Neuronal stem cell (in vitro differentiated cells): ENCODE measurements at regions not wholly inside any gene's neighbourhood (a gene's known extent, or its start where the extent isn't known, plus 50 kb on each side); places are given as distances from the start of the nearest gene placed in this dataset.

Experiments used
- DNase-seq: peaks from one replicate; pipeline ENCODE4 v3.0.0-alpha.2; 2013; ENCODE audit warnings: low spot score
- H2AFZ ChIP-seq: one replicate; pipeline ENCODE4 v1.6.1; 2013; ENCODE audit warnings: mild to moderate bottlenecking, low read length, inconsistent platforms
- H2AK5ac ChIP-seq: 2 replicates; pipeline ENCODE4 v1.6.1; 2013; ENCODE audit warnings: low read depth, mild to moderate bottlenecking, inconsistent platforms, low read length, moderate library complexity, mixed read lengths
- H2BK120ac ChIP-seq: 2 replicates; pipeline ENCODE4 v1.6.1; 2013; ENCODE audit warnings: low read depth, mild to moderate bottlenecking, inconsistent platforms, low read length, moderate library complexity, mixed read lengths
- H2BK12ac ChIP-seq: one replicate; pipeline ENCODE4 v1.6.1; 2013; ENCODE audit warnings: low read length, inconsistent platforms
- H2BK15ac ChIP-seq: 2 replicates; pipeline ENCODE4 v1.6.1; 2013; ENCODE audit warnings: mild to moderate bottlenecking, low read length, inconsistent platforms, mixed read lengths
- H2BK5ac ChIP-seq: one replicate; pipeline ENCODE4 v1.6.1; 2013; ENCODE audit warnings: inconsistent platforms, mild to moderate bottlenecking, low read length, moderate library complexity
- H3K14ac ChIP-seq: one replicate; pipeline ENCODE4 v1.6.1; 2013; ENCODE audit warnings: low read length, inconsistent platforms
- H3K18ac ChIP-seq: 2 replicates; pipeline ENCODE4 v1.6.1; 2013; ENCODE audit warnings: low read length, inconsistent platforms
- H3K23ac ChIP-seq: 2 replicates; pipeline ENCODE4 v1.6.1; 2013; ENCODE audit warnings: low read depth, mild to moderate bottlenecking, mixed read lengths, low read length, inconsistent platforms; ENCODE audit not compliant: poor library complexity
- H3K27ac ChIP-seq: replicated peaks from 3 replicates; pipeline ENCODE4 v1.5.1; 2013; ENCODE audit warnings: low read length, inconsistent platforms
- H3K27me3 ChIP-seq, 3 experiments: 2 replicates each; pipeline ENCODE4 v1.6.1; 2013; ENCODE audit warnings: low read length in 3 of 3, mild to moderate bottlenecking in 2 of 3, inconsistent platforms in 1 of 3, low read depth in 1 of 3, mixed read lengths in 1 of 3, moderate library complexity in 1 of 3; ENCODE audit not compliant: control insufficient read depth in 3 of 3, insufficient read depth in 3 of 3
- H3K36me3 ChIP-seq, 2 donors: replicated peaks in 1 of 2; 2 replicates each; pipeline ENCODE4 v1.6.1; 2013; ENCODE audit warnings: low read length in 2 of 2; ENCODE audit not compliant: control insufficient read depth in 2 of 2, insufficient read depth in 2 of 2
- H3K4ac ChIP-seq: 2 replicates; pipeline ENCODE4 v1.6.1; 2013; ENCODE audit warnings: inconsistent platforms, mild to moderate bottlenecking, low read length, moderate library complexity
- H3K4me1 ChIP-seq, 2 donors: 1 replicate in 1 of 2; 2 replicates in 1 of 2; pipeline ENCODE4 v1.6.1; 2013; ENCODE audit warnings: low read length in 2 of 2, low read depth in 1 of 2; ENCODE audit not compliant: control insufficient read depth in 2 of 2, insufficient read depth in 1 of 2
- H3K4me2 ChIP-seq: one replicate; pipeline ENCODE4 v1.6.1; 2013; ENCODE audit warnings: mild to moderate bottlenecking, low read length, inconsistent platforms; ENCODE audit not compliant: insufficient read depth, poor library complexity, severe bottlenecking
- H3K4me3 ChIP-seq, 2 donors: 2 replicates each; pipeline ENCODE4 v1.5.1; 2013; ENCODE audit warnings: low read length in 2 of 2, mild to moderate bottlenecking in 2 of 2, inconsistent platforms in 1 of 2, moderate library complexity in 1 of 2
- H3K79me1 ChIP-seq: one replicate; pipeline ENCODE4 v1.6.1; 2013; ENCODE audit warnings: low read depth, mild to moderate bottlenecking, inconsistent platforms, low read length, moderate library complexity
- H3K9ac ChIP-seq: one replicate; pipeline ENCODE4 v1.6.1; 2013; ENCODE audit warnings: mild to moderate bottlenecking, low read depth, low read length, inconsistent platforms; ENCODE audit not compliant: poor library complexity
- H3K9me3 ChIP-seq, 2 donors: replicated peaks in 1 of 2; 2 replicates each; pipeline versions ENCODE3 to v1.6.1; 2013; ENCODE audit warnings: low read length in 2 of 2, mild to moderate bottlenecking in 2 of 2, inconsistent platforms in 1 of 2, low read depth in 1 of 2, mixed read lengths in 1 of 2, moderate library complexity in 1 of 2; ENCODE audit not compliant: control insufficient read depth in 2 of 2, insufficient read depth in 1 of 2
- H4K8ac ChIP-seq: one replicate; pipeline ENCODE4 v1.6.1; 2013; ENCODE audit warnings: low read depth, mild to moderate bottlenecking, inconsistent platforms, low read length, moderate library complexity
- H4K91ac ChIP-seq: one replicate; pipeline ENCODE4 v1.6.1; 2013; ENCODE audit warnings: low read length, low read depth, mild to moderate bottlenecking, inconsistent platforms; ENCODE audit not compliant: poor library complexity
- WGBS, 2 donors: extraction: QIAGEN DNeasy Blood & Tissue Kit; methylation state at CpG; one replicate each; pipeline ENCODE4 v1.1.7; 2013; ENCODE audit warnings: missing lambda C conversion rate in 2 of 2, mixed read lengths in 1 of 2; ENCODE audit not compliant: insufficient read length in 2 of 2, insufficient replicate concordance in 1 of 2; ENCODE audit errors: extremely low coverage in 2 of 2; 5-methylcytosine and 5-hydroxymethylcytosine counted together

GRCh38 chr13:28550091-28550490 is 55.2 kb upstream of the FLT1 start:
- Histone ChIP-seq H3K14ac (no peak overlapping the region), H2AK5ac (no peak overlapping the region), H3K18ac (no peak overlapping the region), H3K23ac (no peak overlapping the region), H3K79me1 (no peaks in the 10 kb centered on the region), H3K27me3 (peaks cover 0 to 3% (median 0%) of the 10 kb centered on the region in 3 experiments), H2BK120ac (no peak overlapping the region), H3K36me3 (no peaks in the 10 kb centered on the region), H3K4ac (no peak overlapping the region), H3K4me3 (no peak overlapping the region), H2BK12ac (no peak overlapping the region), H2AFZ (no peak overlapping the region), H3K27ac (no peak overlapping the region), H4K91ac (no peak overlapping the region), H2BK5ac (no peak overlapping the region), H3K9me3 (no peaks in the 10 kb centered on the region), H3K4me1 (no peaks in the 10 kb centered on the region), H4K8ac (no peak overlapping the region), H3K9ac (no peak overlapping the region), H2BK15ac (no peak overlapping the region), H3K4me2 (no peak overlapping the region)
- no peak for DNase-seq
- WGBS, 2 donors, result no CpG with 5 or more reads among the region's 3 CpGs

DNA sequence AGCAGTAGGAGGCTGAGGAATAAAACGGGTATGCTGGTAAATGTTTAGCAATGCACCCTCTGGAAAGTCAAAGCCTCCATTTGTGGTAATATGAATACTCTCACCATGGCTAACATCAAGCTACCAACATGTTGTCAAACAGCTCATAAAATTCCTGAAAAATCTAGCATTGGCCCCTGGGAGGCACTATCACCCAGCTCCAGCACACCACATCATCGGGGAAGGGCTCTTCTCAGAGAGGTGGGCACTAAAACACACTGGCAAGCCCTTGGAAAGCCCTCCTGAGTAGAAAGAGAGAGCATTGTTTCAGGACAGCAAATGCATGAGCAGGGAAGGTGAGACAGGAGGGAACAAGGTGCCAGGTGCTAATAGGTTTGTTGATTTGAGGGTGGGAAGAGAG is 53.9 kb upstream of the FLT1 start:
- no peak overlapping the region for H2AFZ ChIP-seq
- H2BK12ac ChIP-seq, result no peak overlapping the region
- H3K27ac ChIP-seq, result no peak overlapping the region
- no peak overlapping the region for H3K4me2 ChIP-seq
- no CpG with 5 or more reads among the region's 2 CpGs for WGBS, 2 donors
- H3K9ac ChIP-seq, result no peak overlapping the region
- H3K27me3 ChIP-seq, result peaks cover 0 to 1% (median 0%) of the 10 kb centered on the region in 3 experiments
- no peak overlapping the region for H3K23ac ChIP-seq
- H2BK5ac ChIP-seq, result no peak overlapping the region
- no peak overlapping the region for H2BK120ac ChIP-seq
- H3K9me3 ChIP-seq, result no peaks in the 10 kb centered on the region
- no peak overlapping the region for H2AK5ac ChIP-seq
- H4K8ac ChIP-seq, result no peak overlapping the region
- no peak for DNase-seq
- H3K14ac ChIP-seq, result no peak overlapping the region
- H3K79me1 ChIP-seq, result no peaks in the 10 kb centered on the region
- no peak overlapping the region for H4K91ac ChIP-seq
- H3K36me3 ChIP-seq, result no peaks in the 10 kb centered on the region
- H3K4me3 ChIP-seq, result no peak overlapping the region
- no peaks in the 10 kb centered on the region for H3K4me1 ChIP-seq
- H3K18ac ChIP-seq, result no peak overlapping the region
- H3K4ac ChIP-seq, result no peak overlapping the region
- no peak overlapping the region for H2BK15ac ChIP-seq

DNA sequence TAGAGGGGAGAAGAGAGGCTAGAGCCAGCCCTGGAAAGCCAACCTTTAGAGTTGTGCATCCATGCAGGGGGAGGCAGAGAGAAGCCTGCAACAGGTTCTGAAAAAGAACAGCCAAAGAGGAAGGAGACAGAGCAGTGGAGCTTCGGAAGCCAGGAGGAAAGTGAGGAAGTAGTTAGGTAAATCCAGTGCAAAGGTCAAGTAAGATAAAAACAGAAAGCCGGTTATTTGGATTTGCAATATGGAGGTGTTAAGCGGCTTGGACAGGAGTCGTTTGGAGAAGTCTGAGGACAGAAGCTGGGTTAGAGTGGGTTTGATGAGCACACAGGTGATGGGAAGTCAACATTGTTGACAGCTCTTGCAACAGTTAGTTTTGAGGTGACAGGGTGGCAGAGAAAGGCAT is 53.5 kb upstream of the FLT1 start:
- Histone ChIP-seq H3K36me3 (no peaks in the 10 kb centered on the region), H4K91ac (no peak overlapping the region), H3K4me2 (no peak overlapping the region), H4K8ac (no peak overlapping the region), H2BK15ac (no peak overlapping the region), H2BK5ac (no peak overlapping the region), H3K23ac (no peak overlapping the region), H2AFZ (no peak overlapping the region), H3K4me3 (no peak overlapping the region), H3K4ac (no peak overlapping the region), H3K9ac (no peak overlapping the region), H3K4me1 (no peaks in the 10 kb centered on the region), H3K79me1 (no peaks in the 10 kb centered on the region), H3K27ac (no peak overlapping the region), H3K18ac (no peak overlapping the region), H3K27me3 (no peaks in the 10 kb centered on the region), H3K9me3 (no peaks in the 10 kb centered on the region), H2BK12ac (no peak overlapping the region), H2BK120ac (no peak overlapping the region), H2AK5ac (no peak overlapping the region), H3K14ac (no peak overlapping the region)
- DNase-seq, result no peak
- no CpG with 5 or more reads among the region's 4 CpGs for whole genome bisulfite sequencing, 2 donors

GRCh38 chr13:28545583-28546333 is 50.8 kb upstream of the FLT1 start:
- Histone ChIP-seq H3K18ac (no peak overlapping the region), H2AFZ (no peak overlapping the region), H3K36me3 (no peaks in the 10 kb centered on the region), H4K91ac (no peak overlapping the region), H3K23ac (no peak overlapping the region), H3K4ac (no peak overlapping the region), H2BK15ac (no peak overlapping the region), H2AK5ac (no peak overlapping the region), H3K9me3 (no peaks in the 10 kb centered on the region), H3K27ac (no peak overlapping the region), H2BK12ac (no peak overlapping the region), H3K4me2 (no peak overlapping the region), H3K79me1 (no peaks in the 10 kb centered on the region), H3K27me3 (no peaks in the 10 kb centered on the region), H2BK120ac (no peak overlapping the region), H4K8ac (no peak overlapping the region), H2BK5ac (no peak overlapping the region), H3K4me1 (no peaks in the 10 kb centered on the region), H3K4me3 (no peak overlapping the region), H3K14ac (no peak overlapping the region), H3K9ac (no peak overlapping the region)
- WGBS, 2 donors, result no CpG with 5 or more reads among the region's 5 CpGs
- no peak for DNase-seq
